Skeletal muscle cell (primary cell): ENCODE measurements at regions not wholly inside any gene's neighbourhood (a gene's known extent, or its start where the extent isn't known, plus 50 kb on each side); places are given as distances from the start of the nearest gene placed in this dataset.
"Not testable (repeated sequence)": the region's sequence is repeated elsewhere in the genome, so short reads cannot be mapped to it uniquely, and the experiment has no call there.

Experiments
- DNase-seq: peaks from one replicate; pipeline ENCODE4 v3.0.0-alpha.2; 2010; ENCODE audit warnings: low read depth
- H3K4me3 ChIP-seq: 2 replicates; pipeline ENCODE4 v1.5.1; 2011; ENCODE audit warnings: low read depth, mild to moderate bottlenecking, control low read depth, low read length, moderate library complexity

GRCh38 chr4:137967480-137968190 lies 274.5 kb downstream of the SLC7A11 start:
- H3K4me3 ChIP-seq = no peak overlapping the region
- DNase-seq = no peak

GRCh38 chr4:137966504-137966903 lies 275.6 kb downstream of the SLC7A11 start:
- no peak for DNase-seq
- no peak overlapping the region for H3K4me3 ChIP-seq

- H3K4me3 ChIP-seq = no peak overlapping the region
- peak; percentile 73 for DNase-seq
Observed at GRCh38 chr4:137961051-137961438, 281.1 kb downstream of the SLC7A11 start.

GRCh38 chr4:137960371-137961050 lies 281.6 kb downstream of the SLC7A11 start:
- no peak overlapping the region for H3K4me3 ChIP-seq
- DNase-seq = peak; percentile 66

- no peak overlapping the region for H3K4me3 ChIP-seq
- no peak for DNase-seq
Observed at GRCh38 chr4:137957806-137958205, 284.3 kb downstream of the SLC7A11 start.

- DNase-seq = no peak
- H3K4me3 ChIP-seq = no peak overlapping the region
Observed at GRCh38 chr4:137956256-137956655, 285.9 kb downstream of the SLC7A11 start.

- no peak for DNase-seq
- H3K4me3 ChIP-seq = no peak overlapping the region
Observed at GRCh38 chr4:137955595-137955994, 286.6 kb downstream of the SLC7A11 start.

- DNase-seq = no peak
- no peak overlapping the region for H3K4me3 ChIP-seq
Observed at GRCh38 chr4:137952116-137952515, 290.0 kb downstream of the SLC7A11 start.

GRCh38 chr4:137950286-137950685 lies 291.9 kb downstream of the SLC7A11 start:
- no peak for DNase-seq
- H3K4me3 ChIP-seq = no peak overlapping the region

- H3K4me3 ChIP-seq = no peak overlapping the region
- DNase-seq = no peak
Observed at GRCh38 chr4:137949746-137950145, 292.4 kb downstream of the SLC7A11 start.

GRCh38 chr4:137946453-137947174 lies 295.5 kb downstream of the SLC7A11 start:
- H3K4me3 ChIP-seq = no peak overlapping the region
- no peak for DNase-seq

GRCh38 chr4:137942815-137943214 lies 299.3 kb downstream of the SLC7A11 start:
- H3K4me3 ChIP-seq, DNase-seq: not testable (repeated sequence)

- H3K4me3 ChIP-seq, DNase-seq: not testable (repeated sequence)
Observed at GRCh38 chr4:137942015-137942515, 300.1 kb downstream of the SLC7A11 start.

GRCh38 chr4:137934911-137935310 lies 307.2 kb downstream of the SLC7A11 start:
- DNase-seq = no peak
- H3K4me3 ChIP-seq = no peak overlapping the region

GRCh38 chr4:137934046-137934445 lies 308.1 kb downstream of the SLC7A11 start:
- no peak overlapping the region for H3K4me3 ChIP-seq
- DNase-seq = no peak

GRCh38 chr4:137927972-137928371 lies 314.2 kb downstream of the SLC7A11 start:
- H3K4me3 ChIP-seq = no peak overlapping the region
- DNase-seq = no peak

- DNase-seq = no peak
Observed at GRCh38 chr4:137923494-137923893, 318.7 kb downstream of the SLC7A11 start.

GRCh38 chr4:137922721-137923120 lies 319.4 kb downstream of the SLC7A11 start:
- no peak overlapping the region for H3K4me3 ChIP-seq
- no peak for DNase-seq

More at GRCh38 chr4:137923494-137923893, 318.7 kb downstream of the SLC7A11 start:
- no peak overlapping the region for H3K4me3 ChIP-seq

- no peak for DNase-seq
- no peak overlapping the region for H3K4me3 ChIP-seq
Observed at GRCh38 chr4:137909529-137910309, 332.4 kb downstream of the SLC7A11 start.
